ENCODE measurements at regions not wholly inside any gene's neighbourhood (a gene's known extent, or its start where the extent isn't known, plus 50 kb on each side); places are given as distances from the start of the nearest gene placed in this dataset.
"Not testable (repeated sequence)": the region's sequence is repeated elsewhere in the genome, so short reads cannot be mapped to it uniquely, and the experiment has no call there.

- not testable (repeated sequence) for DNase-seq
Measured at GRCh38 chr2:87199228-87199627, 177.6 kb upstream of the PLGLB1 start.

- DNase-seq, result not testable (repeated sequence)
Measured at GRCh38 chr2:87204569-87205147, 183.0 kb upstream of the PLGLB1 start.

GRCh38 chr2:87212938-87213337, 191.3 kb upstream of the PLGLB1 start:
- DNase-seq, result not testable (repeated sequence)

- DNase-seq, result not testable (repeated sequence)
Measured at GRCh38 chr2:87217005-87217404, 195.4 kb upstream of the PLGLB1 start.

GRCh38 chr2:87217741-87218410, 196.2 kb upstream of the PLGLB1 start:
- DNase-seq, result not testable (repeated sequence)

GRCh38 chr2:87220651-87221050, 199.0 kb upstream of the PLGLB1 start:
- DNase-seq, result not testable (repeated sequence)

- DNase-seq, result not testable (repeated sequence)
Measured at GRCh38 chr2:87222131-87222530, 200.5 kb upstream of the PLGLB1 start.

DNA sequence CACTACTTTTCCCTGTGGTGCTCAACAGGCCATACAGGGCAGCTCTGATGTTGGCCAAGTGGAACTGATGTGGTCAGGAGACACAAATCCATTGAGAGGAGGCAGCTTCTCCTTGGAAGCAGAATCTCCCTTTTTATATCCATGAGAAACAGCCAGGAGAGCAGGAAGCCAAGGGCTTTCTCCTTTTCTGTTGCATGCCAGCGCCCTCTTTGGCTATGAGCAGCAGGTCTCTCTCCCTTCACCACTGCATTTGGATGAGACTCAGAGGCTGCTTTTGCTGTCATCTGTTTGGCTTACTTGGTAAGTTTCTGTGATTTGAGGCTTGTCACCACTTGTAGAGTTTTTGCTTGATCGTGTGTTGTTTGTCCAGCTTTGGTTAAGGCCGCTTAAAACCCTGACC, 202.2 kb upstream of the PLGLB1 start:
- not testable (repeated sequence) for DNase-seq

DNA sequence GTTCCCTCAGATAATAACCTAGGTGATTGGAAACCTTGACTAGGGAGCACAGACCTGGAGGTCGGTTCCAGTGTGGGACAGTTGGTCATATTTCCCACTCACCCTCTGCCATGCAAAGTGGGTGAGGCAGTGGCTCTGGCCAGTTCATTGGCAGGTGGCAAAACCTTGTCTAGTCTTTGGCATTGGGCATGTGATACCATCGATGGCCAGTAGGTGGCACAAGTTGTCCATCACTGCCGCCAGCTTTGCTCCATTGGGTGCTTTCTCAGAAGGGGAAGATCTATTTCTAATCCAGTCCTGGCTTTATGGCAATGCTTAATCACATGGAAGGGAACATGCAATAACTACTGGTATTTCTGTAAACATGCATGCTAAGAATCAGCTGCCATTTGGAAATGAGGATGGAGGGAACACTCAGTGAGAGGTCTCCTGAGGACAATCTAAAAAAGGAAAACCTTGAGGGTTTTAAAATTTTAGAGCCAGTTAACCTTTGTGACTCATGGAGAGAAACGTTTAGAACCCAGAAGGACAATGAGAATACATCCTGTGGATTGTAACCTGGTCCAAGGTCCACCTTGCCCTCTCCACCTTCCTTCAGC, 207.5 kb upstream of the PLGLB1 start:
- not testable (repeated sequence) for DNase-seq

GRCh38 chr2:87229964-87230363, 208.3 kb upstream of the PLGLB1 start:
- not testable (repeated sequence) for DNase-seq

- not testable (repeated sequence) for DNase-seq
Measured at GRCh38 chr2:87235333-87235981, 213.8 kb upstream of the PLGLB1 start.

DNA sequence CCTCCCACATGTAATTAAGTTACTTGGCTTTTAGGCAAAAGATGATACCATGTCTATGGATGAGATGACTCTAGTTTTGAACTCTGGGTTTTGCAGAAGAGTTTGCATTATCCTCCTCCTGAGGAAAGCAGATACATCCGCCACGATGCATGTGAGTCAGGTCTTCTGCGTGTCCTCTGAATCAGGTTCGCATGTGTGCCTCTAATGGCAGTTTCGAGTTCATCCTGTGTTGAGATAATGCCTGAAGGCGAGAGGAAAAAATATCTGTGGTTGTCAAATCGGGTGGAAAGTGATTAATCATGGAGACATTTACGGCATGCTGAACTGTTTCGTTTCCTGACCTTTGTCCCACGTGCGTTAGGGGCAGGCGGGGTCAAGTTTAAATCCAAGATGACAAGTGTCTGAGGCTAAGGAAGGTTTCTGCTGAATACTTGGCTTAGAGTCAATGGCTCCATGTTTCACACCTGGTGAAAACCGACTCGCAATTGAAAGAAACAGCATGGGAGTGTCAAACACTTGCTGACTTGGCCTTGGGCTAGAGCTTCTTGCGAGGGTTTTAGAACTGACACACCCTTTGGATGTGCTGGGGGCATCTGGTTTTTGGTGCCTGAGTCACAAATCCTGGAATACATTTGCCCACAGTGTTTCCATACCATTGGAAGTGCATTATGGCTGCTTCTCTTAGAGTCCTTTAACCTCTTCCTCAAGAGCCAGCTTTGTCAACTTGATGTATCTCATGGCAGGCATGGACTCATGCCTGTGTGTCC, 216.1 kb upstream of the PLGLB1 start:
- not testable (repeated sequence) for DNase-seq

- not testable (repeated sequence) for DNase-seq
Measured at GRCh38 chr2:87239558-87240215, 218.0 kb upstream of the PLGLB1 start.

GRCh38 chr2:87246066-87246717, 224.5 kb upstream of the PLGLB1 start:
- DNase-seq, result not testable (repeated sequence)

GRCh38 chr2:87252046-87252445, 230.4 kb upstream of the PLGLB1 start:
- DNase-seq, result not testable (repeated sequence)

DNA sequence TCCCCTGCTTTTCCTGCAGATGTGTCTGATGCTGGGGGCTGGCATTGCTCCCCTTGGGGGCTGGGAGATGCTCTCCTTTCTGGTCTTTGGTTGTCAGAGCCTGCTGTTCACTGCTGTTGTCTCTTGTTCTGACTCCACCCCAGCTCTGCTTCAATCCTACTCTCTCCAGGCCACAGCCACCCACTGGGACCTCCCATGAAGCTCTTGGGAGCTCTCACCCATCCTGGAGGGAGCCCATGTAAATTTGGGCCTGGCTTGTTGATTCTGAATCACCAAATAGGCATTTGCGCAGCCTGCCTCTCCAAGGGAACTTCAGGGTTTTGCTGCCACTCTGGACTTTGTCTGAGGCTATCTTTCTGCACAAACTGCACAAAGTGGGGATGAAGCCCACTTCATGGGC, 232.9 kb upstream of the PLGLB1 start:
- DNase-seq, result not testable (repeated sequence)

DNA sequence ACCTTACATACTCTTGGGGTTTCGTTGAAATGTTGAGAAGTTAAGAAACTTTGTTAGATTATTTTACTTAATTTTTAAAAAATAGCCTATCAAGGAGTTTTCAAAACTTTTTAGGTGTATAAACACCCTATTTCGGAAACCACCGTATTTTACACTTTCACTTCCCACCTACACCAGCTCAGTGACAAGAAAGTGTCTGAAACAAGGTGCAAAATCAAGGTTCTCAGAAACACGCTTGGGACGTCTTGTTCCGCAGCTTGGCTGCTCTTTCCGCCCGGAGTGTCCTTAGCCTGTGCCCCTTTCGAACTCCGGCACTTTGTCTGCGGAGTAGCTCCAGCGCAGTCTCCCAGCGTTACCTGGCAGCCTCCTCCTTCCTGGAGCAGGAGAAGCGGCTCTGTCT, 233.8 kb upstream of the PLGLB1 start:
- DNase-seq, result not testable (repeated sequence)

DNA sequence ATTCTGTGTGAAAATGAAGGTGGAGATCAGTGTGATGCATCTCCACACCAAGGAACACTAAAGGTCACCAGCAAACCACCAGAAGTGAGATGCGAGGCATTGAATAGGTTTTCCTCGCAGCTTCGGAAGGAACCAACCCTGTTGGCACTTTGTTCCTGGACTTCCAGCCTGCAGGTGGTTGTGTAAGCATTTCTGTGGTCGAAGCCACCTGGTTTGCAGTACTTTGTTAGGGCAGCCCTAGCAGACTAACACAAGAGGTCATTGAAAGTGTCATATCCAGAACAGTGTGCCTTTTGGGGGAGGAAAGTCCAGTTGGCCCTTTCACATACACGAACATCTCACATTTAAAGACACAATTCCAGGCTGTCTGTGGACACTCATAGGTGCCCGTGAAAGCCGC, 237.2 kb upstream of the PLGLB1 start:
- not testable (repeated sequence) for DNase-seq

DNA sequence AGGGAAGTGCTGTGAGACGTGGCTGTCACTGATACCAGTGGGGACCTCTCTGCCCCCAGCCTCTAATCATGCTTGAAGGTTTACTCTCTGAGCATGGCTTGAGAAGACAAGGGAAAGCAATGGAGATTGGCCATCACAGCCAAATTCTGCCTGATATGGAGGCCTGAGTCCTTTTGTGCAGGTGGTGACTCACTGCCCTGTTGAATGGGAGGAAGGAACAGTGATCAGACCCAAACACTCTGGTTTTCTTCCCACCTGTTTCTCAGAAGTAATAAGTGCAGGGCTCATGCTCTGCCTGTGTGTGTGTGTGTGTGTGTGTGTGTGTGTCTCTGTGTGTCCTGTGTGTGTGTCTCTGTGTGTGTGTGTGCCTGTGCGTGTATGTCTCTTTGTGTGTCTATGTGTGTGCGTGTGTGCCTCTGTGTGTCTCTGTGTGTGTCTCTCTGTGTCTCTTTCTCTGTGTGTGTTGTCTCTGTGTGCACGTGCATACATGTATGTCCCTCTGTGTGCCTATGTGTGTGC, 240.6 kb upstream of the PLGLB1 start:
- not testable (repeated sequence) for DNase-seq

GRCh38 chr2:87263868-87264518, 242.3 kb upstream of the PLGLB1 start:
- DNase-seq, result not testable (repeated sequence)

DNA sequence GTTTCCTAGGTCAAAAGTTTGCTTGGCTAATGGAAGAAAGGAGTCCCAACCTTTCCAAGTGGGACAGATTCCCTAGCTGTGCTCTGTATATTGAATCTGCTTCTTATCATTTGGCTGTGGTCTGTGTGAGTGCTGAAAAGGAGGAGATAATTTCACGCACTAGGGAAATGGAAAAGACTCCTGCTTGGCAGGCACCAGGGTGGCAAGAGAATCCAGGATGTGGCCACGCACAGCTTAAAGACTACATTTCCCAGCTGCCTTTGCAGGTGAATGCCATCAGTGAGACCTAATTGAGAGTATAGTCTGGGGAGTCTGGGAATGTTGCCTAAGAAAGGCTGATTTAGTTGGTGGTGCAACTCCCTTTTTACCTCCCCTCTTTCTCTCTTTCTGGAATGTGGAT, 253.5 kb upstream of the PLGLB1 start:
- DNase-seq, result not testable (repeated sequence)
